ENCODE measurements at regions not wholly inside any gene's neighbourhood (a gene's known extent, or its start where the extent isn't known, plus 50 kb on each side); places are given as distances from the start of the nearest gene placed in this dataset.

- no peaks in the 10 kb centered on the region for H3K36me3 ChIP-seq (replicated peaks in 1 of 2)
- TF ChIP-seq CTCF (IDR thresholded peaks at IDR 0.05) (no peak), POLR2A (IDR thresholded peaks at IDR 0.05) (no peak)
- H3K27ac ChIP-seq: no peak overlapping the region
- H3K27me3 ChIP-seq: no peaks in the 10 kb centered on the region
- H3K4me3 ChIP-seq: no peak overlapping the region
- intact Hi-C loops (cut with DNase I): no loop called here
- 77 to 89% (median 83%) methylated on average over 1 of the region's 1 CpG for WGBS, 4 donors
- H3K9me3 ChIP-seq (replicated peaks in 1 of 3): no peaks in the 10 kb centered on the region
- no peak for DNase-seq
- H3K4me1 ChIP-seq (replicated peaks in 1 of 2): no peaks in the 10 kb centered on the region
Observed at GRCh38 chr4:133929531-133930239, 271.9 kb downstream of the PABPC4L start.

DNA sequence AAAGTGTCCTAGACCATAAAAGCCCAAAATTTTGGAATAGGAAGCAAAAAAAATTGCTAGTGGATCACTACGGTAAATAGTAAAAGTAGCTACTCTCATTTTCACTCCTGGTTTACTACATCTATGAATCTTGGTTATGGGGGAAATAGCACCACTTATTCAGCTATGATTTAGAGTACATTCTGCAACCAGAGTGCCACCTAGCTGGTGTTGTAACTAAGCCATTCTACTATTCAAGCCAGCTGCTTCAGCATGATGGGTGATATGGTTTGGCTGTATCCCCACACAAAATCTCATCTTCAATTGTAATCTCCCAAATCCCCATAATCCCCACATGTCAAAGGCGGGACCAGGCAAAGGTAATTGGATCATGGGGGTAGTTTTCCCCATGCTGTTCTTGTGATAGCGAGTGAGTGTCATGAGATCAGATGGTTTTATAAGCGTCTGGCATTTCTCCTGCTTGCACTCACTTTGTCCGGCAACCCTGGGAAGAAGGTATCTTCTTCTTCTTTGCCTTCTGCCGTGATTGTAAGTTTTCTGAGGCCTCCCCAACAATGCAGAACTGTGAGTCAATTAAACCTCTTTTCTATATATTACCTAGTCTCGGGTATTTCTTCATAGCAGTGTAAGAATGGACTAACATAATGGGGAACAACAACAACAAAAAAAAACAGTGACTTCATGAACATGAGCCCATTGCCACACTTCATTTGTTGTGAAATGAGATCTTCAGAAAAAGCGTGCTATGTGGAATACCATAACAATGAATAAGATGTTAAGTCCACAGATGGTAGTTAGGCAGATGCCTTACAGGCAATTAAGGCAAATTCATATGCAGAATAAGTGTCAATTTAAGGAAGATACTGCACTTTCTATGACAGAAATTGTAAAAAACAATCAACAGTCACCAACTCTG, 280.1 kb downstream of the PABPC4L start:
- Histone ChIP-seq H3K4me3 (no peak overlapping the region), H3K9me3 (replicated peaks in 1 of 3) (no peaks in the 10 kb centered on the region), H3K4me1 (replicated peaks in 1 of 2) (no peaks in the 10 kb centered on the region), H3K27me3 (no peaks in the 10 kb centered on the region), H3K27ac (no peak overlapping the region), H3K36me3 (replicated peaks in 1 of 2) (no peaks in the 10 kb centered on the region)
- TF ChIP-seq POLR2A (IDR thresholded peaks at IDR 0.05) (no peak), CTCF (IDR thresholded peaks at IDR 0.05) (no peak)
- DNase-seq: no peak
- intact Hi-C loops (cut with DNase I): no loop called here
- WGBS, 4 donors: 78 to 88% (median 85%) methylated on average over 8 of the region's 8 CpGs

GRCh38 chr4:133920236-133920635, 281.4 kb downstream of the PABPC4L start:
- Histone ChIP-seq H3K27ac (no peak overlapping the region), H3K27me3 (no peaks in the 10 kb centered on the region), H3K4me1 (replicated peaks in 1 of 2) (no peaks in the 10 kb centered on the region), H3K36me3 (replicated peaks in 1 of 2) (no peaks in the 10 kb centered on the region), H3K4me3 (no peak overlapping the region), H3K9me3 (replicated peaks in 1 of 3) (no peaks in the 10 kb centered on the region)
- TF ChIP-seq CTCF (IDR thresholded peaks at IDR 0.05): no peak
- TF ChIP-seq POLR2A (IDR thresholded peaks at IDR 0.05): no peak
- WGBS, 4 donors: 70 to 77% (median 73%) methylated on average over 2 of the region's 2 CpGs
- intact Hi-C loops (cut with DNase I): no loop called here
- DNase-seq: no peak

- 67 to 71% (median 69%) methylated on average over 3 of the region's 3 CpGs for WGBS, 4 donors
- no peaks in the 10 kb centered on the region for H3K36me3 ChIP-seq (replicated peaks in 1 of 2)
- H3K4me3 ChIP-seq: no peak overlapping the region
- no peak overlapping the region for H3K27ac ChIP-seq
- H3K9me3 ChIP-seq (replicated peaks in 1 of 3): peaks cover 0 to 7% (median 0%) of the 10 kb centered on the region in 3 donors
- DNase-seq: no peak
- no peak for TF ChIP-seq POLR2A (IDR thresholded peaks at IDR 0.05)
- TF ChIP-seq CTCF (IDR thresholded peaks at IDR 0.05): no peak
- intact Hi-C loops (cut with DNase I): no loop called here
- no peaks in the 10 kb centered on the region for H3K27me3 ChIP-seq
- no peaks in the 10 kb centered on the region for H3K4me1 ChIP-seq (replicated peaks in 1 of 2)
Observed at GRCh38 chr4:133910165-133910564, 291.4 kb downstream of the PABPC4L start.

All from adrenal gland (tissue), 9 donors.